ENCODE measurements at regions not wholly inside any gene's neighbourhood (a gene's known extent, or its start where the extent isn't known, plus 50 kb on each side); places are given as distances from the start of the nearest gene placed in this dataset.

DNA sequence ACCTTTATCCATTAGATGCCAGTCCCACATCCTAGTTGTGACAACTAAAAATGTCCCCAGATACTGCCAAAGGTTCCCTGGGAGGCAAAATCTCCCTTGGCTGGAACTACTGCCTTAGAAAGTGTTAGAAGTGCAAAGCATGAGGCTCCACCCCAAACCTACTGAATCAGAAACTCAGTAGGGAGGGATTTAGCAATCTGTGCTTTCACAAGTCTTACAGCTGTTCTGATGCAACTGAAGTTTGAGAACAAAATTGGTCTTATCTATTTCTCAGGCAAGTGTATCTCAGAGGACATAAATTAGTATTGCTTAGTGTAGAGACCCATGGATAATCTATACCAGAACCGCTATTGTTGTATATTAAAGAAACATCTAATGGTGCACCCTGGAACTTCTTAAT is 70.2 kb downstream of the CLDN1 start:
- FAIRE-seq, result no peak

DNA sequence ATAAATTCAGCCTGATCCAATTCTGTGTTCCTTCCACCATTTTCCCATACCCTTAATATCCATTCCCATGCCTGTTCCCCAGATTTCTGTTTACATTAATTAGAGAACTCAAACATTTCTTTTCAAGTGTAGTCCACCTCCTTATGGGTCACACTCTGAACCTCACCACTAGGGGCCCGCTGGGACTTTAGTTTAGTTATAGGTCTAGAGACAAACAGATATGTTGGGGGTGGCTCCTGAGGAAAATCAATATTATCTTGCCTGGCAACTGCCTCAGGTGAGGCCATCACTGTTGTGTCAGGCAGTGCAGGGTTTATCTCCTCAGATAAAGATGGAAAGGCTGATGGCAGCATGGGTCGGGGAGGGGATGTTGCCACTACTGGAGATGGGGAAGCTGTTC is 72.8 kb downstream of the CLDN1 start:
- no peak for FAIRE-seq

DNA sequence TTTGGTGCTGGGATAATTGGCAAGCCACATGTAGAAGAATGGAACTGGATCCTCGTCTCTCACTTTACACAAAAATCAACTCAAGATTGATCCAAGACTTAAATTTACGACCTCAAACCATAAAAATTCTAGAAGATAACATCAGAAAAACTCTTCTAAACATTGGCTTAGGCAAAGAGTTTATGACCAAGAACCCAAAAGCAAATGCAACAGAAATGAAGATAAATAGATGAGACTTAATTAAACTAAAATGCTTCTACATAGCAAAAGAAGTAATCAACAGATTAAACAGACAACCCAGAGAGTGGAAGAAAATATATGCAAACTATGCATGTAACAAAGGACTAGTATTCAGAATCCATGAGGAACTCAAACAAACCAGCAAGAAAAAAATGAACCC is 80.1 kb downstream of the CLDN1 start:
- FAIRE-seq, result no peak

DNA sequence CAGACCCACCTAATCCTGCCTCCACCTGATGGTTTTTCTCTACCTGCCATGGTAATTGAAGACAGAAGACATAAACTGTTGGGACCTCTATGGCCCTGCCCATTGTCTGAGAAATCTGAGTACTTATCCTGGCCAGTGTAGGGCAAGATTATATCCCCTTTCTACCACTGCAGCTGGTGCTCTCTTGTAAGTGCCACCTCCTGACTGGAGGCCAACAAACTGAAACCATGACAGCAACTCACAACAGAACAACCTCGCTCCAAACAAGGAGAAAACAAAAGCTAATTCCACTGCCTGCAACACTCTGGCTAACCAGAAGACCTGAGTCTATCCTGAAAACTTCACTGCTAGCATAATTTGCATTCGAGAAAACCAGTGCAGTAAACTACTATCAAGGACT is 82.9 kb downstream of the CLDN1 start:
- no peak for FAIRE-seq

DNA sequence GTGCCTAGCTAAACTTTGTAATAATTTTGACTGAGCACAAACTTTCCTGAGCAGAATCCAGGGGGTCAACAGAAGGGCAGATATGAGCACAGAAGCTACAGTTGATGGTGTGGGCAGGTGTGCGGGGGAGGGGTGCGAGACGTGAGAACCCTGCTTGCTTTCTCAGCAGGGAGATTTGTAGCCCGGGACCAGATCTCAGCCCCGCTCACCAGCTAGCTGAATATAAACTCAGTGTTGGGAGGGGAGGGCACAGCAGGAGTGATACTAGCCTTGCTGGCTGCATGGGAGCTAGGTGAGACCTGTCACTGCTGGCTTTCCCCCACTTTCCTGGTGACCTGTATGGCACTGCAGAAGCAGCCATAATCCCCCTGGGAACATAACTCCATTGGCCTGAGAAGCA is 83.4 kb downstream of the CLDN1 start:
- no peak for FAIRE-seq

DNA sequence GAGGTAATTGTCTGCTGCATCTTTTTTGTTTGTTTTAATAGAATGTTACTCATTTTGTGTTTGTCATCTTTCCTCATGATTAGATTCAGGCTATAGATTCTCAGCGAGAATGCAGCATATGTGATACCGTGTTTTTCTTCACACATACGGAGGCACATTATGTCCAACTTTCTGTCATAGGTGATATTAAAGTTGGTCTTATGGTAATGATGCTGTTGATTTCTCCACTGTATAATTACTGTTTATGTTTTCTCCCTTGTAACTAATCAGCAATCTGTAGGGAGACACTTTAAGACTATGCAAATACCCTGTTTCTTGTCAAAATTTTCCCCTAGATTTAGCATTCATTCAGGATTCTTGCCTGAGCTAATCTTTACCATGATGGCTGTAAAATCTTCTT is 87.6 kb downstream of the CLDN1 start:
- no peak for FAIRE-seq

DNA sequence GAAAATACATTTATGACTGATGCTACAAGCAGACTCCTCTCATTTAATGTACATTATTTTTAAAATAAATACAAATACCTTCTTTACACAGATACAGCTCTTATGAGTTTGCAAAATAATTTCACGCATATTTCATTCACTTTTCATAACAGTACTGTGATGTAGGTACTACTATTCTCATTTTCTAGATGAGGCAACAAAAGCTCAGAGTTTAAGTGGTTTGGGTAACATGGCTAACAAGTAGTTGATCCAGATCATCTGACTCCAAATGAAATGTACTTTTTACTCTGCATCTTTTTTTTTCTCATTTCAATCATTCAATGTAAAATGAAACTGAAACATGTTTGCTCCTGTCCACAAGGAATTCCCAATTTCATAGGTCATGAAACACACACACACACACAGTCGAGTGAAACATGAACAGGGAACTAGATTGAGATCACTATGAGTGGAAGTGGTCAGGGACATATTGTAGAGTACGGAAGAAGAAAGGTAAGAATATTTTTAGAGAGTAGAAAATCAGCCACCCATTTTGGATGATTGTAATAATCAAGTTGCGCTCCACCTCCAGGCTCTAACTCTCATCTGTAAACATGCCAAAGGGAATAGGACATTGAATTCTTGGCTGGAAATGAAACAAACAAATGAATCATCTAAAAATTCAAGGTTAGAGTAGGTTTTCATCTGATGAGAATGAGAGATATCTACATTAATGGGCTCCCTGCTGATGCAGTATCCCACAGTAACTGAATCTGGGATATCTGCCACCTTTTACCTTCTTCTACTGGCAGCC is 92.4 kb downstream of the CLDN1 start:
- FAIRE-seq, result no peak

DNA sequence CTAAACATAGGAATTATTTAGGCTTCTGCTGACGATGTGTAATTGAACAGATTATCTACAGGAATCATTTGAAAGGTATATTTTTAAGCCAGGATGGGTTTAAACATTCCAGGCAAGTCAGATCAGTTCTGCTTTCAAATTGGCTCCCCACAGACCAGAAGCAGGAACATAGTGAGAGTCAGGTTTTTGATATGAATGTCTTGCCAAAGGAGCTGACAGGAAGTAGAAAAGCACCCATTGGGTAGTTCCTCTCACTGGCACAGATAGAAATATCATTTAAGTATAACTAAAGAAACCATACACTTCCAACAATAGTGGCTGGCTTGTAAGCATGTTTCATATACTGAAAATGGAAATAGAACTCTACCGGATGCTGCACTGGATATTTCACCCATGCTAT is 95.2 kb downstream of the CLDN1 start:
- no peak for FAIRE-seq

DNA sequence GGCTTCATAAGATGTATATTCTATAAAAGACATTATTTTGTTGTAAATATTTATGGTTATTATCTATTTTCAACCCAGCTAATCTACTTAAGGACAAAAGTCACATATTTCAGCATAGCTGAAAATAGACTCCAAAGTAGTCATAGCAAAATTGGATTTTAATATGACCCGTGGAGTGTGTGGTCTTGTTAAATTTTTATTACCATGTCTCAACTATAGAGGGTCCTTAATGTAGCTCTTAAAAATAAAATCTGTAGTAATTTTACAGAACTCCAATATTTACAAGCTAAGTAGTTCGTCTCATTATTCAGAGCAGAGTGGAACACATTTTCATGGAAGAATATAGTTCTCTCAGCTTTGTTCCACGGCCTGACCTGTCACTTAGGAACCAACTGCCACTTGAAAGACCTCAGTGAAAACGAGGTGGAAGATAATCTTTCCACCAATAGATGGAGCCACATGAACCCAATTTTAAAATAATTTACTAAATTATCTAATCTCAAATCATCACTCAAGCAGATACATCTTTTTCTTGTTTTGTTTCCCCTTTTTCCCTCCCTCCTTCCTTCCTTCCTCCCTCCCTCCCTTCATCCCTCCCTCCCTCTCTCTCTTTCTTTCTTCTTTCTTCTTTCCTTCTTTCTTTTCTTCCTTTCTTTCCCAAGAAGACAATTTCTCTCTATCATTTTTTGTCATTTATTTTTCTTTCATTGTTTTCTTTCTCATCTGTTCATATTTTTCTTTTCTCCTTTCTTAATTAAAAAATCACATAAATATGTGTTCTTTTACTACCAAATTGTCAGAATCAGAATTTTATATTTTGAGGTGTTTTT is 97.2 kb downstream of the CLDN1 start:
- peak; percentile 65 for FAIRE-seq

DNA sequence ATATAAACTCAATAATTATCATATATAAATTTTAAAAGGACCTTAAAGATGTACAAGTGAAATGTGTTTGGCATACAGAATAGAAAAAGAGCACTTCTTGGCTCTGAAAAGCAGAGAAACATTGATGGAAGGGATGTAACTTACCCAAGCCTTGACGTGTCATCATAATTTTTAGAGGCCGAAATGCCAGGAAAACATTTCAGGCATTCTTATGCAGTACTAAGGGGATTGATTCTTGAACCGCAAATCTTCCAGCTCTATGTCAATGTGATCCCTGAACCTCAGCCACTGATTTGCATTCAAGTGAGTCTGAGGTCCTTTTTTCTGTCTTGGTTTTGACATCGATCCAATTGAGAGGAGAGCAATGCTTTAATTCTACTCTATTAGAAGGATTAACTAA is 97.8 kb downstream of the CLDN1 start:
- no peak for FAIRE-seq

DNA sequence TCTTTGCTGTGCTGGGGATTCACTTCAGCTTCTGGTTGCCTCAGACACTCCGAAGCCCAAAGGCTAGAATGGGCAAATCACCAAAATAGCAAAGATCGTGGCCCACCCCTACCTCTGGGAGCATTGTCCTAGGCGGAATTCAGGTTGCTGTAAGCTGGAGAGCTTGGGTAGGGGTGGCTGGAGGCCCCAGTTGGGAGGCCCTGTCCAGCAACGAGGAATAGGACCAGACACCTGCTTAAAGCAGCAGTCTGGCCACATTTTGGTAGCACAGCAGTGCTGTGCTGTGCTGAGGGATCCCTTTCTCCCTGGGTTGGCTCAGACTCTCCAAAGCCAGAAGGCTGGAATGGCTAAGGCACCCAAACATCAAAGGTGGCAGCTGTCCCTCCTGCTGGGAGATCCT is 99.3 kb downstream of the CLDN1 start:
- no peak for FAIRE-seq

DNA sequence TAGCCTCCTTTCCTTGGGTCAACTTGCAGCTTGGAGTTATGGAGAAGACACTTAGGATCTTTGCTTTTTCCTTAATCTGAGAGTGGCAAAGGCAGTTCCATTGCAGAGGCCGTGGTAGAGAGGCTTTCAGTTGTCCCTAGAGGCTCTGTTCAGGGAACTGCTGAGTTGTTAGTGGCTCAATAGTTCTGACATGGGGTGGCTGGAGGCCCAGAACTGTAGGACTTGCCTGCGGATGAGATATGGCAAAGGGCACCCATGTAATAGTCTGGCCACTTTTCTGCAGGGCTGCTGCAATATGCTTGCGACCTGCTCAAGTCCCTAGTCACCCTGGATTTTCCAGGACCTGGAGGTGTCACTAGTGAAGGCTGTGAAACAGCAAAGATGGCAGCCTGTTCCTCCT is 99.9 kb downstream of the CLDN1 start:
- no peak for FAIRE-seq

DNA sequence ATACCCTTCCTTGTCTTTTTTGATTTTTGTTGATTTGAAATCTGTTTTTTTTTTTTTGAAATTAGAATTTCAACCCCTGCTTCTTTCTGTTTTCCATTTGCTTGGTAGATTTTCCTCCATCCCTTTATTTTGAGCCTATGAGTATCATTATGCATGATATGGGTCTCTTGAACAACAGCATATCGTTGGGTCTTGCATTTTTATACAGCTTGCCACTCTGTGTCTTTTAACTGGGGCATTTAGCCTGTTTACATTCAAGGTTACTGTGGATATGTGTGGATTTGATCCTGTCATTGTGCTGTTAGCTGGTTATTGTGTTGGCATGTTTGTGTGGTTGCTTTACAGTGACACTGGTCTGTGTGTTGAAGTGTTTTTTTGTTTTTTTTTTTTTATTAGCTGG is 99.7 kb upstream of the P3H2 start:
- no peak for FAIRE-seq

DNA sequence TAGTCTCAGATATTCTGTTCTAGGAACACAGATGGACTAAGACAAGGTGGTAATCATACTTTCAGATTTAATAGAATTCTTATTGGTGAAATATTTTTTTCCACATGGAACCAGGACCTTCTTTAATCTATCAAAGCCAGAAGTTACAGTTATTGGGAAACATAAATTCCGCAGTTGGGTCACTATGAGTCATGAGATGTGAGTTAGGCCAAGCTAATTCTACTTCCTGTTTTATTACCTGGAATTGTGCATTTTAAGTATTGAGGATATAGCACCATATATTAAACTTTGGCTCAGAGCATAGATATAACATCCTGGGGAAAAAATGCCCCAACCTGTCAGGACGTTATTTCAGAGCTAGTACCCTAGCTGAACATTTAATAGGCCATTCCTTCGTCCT is 96.4 kb upstream of the P3H2 start:
- no peak for FAIRE-seq

DNA sequence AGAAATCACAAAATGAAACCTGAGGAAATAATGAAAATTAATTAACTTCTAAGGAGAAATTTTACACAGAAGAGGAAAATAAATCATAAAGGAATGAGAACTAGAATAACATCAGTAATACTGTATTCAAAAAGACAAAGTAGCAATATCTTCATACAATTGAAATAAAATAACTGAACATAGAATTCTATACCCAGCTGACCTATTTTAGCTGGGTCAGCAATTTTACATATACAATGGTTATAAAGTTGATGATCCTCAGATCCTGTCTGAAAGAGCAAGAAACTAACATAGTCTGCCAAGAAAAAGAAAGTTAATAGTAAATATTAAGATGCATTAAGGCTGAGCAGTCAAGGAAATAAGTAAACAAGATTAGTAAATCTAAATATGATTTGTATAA is 93.0 kb upstream of the P3H2 start:
- FAIRE-seq, result no peak

DNA sequence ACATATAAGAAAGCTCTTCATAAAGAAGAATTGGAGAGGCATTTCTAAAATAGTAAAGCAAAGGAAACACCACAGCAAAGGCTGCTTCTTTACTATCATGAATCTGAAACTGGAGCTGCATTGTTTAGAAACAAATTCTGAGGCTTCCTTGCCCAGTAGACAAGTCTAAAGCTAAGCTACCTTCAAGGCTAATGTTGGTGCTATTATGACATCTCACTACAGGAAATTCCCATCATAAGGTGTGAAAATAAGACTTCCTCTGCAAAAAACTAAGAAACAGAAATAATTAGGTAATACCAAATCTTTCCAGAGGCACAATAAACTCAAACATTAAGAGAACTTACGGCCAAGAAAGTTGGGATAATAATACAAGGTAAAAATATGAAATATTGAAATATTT is 89.9 kb upstream of the P3H2 start:
- no peak for FAIRE-seq

DNA sequence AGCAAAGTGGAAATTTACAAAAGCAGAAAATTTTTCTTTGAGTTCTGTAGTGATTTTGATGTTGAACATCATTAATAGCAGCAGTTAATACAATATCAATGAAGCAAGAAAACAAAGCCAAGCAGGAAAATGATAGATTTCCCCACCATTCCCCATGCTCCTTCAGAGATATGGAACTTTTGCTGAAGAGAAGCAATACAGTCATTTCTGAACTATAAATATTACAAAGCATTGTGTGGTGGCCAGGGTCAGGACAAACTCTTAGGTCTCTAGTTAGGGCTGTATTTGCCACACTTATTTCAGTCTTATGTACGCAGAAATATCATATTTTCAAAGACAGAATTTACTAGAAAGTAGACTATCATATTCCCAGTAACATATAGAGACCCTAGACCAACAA is 88.8 kb upstream of the P3H2 start:
- no peak for FAIRE-seq

DNA sequence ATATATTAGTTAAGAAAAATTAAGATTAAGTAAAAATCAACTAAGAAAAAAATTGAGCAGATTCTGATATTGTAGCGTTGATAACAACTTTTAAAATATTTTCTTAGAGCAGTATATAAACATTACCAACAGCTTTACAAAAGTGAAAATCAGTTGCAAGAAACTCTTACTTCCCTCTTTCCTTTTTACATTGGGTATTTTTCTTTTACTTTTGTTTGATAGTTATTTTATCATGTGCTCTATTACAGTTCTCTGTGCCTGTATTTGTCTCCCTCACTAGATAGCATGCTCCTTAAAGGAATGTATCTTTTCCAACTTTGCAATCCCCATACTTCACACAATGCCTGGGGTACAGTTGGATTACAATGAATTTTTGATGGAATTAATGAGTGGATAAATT is 87.5 kb upstream of the P3H2 start:
- FAIRE-seq, result no peak

DNA sequence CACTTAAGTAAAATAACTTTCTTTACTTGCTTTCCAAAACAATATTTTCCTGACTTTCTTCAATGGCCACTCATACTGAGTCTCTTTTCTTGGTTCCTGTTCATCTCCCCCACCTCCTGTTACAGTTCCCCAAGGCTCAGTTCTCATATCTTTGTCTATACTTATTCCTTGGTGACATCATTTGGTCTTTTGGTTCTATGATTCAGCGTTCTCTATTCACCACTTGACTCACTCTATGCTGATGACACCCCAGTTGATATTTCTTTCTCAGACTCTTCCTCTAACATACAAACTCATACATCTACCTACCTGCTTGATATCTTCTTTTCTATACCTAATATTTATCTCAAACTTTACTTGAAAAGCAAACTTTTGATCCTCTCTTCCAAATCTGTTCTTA is 85.0 kb upstream of the P3H2 start:
- FAIRE-seq, result no peak

DNA sequence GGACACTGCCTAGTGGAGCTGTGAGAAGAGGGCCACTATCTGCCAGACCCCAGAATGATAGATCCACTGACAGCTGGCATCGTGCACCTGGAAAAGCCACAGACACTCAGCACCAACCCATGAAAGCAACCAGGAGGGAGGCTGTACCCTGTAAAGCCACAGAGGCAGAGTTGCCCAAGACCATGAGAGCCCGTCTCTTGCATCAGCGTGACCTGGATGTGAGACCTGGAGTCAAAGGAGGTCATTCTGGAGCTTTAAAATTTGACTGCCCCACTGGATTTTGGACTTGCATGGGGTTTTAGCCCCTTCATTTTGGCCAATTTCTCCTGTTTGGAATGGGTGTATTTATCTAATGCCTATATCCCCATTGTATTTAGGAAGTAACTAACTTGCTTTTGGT is 83.5 kb upstream of the P3H2 start:
- FAIRE-seq, result no peak

DNA sequence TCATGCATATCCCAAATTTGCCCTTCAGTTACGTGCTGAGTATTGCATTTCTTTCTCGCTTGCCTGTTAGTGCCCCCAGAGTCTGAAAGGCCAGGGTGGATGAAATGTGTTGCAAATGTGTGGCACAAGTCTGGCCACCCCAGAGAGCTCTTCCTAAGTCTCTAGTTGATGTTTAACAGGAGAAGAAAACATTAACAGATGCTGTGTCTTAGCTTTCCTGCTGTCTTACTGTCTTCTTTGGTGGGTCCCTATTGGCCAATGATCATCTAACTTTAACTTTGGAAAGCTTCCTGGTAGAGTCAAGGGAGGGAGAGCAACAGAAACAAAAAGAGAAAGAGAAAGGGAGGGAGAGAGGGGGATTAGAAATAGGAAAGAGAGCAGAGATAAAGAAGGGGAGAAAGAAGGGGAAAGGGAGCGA is 76.7 kb upstream of the P3H2 start:
- FAIRE-seq, result no peak

DNA sequence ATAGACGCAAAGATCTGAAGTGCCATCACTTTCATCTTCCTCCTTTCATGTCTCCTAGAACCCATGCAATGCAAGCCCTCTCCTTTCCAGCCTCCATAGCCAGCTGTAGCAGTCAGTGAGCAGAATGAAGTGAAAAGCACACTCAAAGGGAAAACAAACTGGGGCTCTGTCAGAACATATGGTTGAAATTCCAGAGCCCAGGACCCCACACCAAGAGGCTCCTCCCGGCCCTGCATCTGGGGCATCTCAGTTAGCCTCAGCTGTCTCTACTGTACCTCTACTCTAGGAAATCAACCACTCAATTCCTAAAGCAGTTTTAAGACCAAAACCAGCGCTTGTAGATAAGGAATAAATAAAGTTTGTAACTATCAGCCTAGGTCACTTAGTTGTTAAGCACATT is 73.8 kb upstream of the P3H2 start:
- no peak for FAIRE-seq

DNA sequence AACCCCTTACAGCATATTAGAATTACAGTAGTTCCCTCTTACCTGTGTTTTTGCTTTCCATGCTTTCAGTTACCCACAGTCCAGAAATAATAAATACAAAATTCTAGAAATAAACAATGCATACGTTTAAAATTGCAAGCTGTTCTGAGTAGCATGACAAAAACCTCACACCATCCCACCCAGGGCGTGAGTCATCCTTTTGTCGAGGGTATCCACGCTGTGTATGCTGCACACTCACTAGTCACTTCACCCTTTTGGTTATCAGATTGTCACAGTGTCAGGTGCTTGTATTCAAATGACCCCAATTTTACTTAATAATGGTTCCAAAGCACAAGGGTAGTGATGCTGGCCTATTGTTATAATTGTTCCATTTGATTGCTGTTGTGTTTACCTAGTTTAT is 72.5 kb upstream of the P3H2 start:
- FAIRE-seq, result no peak

DNA sequence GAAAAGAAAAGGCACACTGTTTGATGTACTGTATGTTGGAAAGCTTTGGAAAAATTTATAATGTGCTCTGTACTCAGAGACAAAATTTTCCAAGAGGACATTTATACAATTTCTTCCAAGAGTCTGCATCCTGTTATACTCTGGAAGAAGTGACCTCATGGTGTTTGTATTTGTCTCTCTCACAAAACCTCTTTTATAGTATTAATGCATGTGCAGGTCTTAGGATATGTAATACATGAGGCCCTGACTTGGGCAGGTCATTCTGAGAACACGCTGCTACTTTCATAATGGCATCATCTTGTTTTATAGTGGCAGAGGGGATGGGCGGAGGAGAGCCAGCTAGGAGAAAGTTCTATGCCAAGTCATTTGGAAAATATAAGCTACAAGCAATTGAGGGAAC is 72.0 kb upstream of the P3H2 start:
- FAIRE-seq, result no peak

DNA sequence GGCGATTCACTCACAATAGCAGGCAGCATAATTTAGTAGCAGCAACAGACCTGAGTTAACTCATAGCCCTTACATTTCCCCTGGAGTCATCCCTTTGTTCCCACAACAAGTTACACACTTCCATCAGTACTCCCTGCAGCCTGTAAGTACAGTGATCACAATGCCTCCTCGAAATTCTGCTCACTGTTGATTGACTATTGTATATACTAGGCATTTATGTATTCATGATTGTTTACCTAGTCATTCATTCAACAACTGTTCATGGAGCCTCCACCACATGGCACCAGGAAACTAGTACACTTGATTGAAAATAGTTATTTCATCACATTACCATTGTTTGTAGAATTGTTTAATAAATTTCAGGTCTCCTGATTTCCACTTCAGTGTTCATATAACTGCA is 71.4 kb upstream of the P3H2 start:
- FAIRE-seq, result no peak
